Ectodermal cell (in vitro differentiated cells): ENCODE measurements at regions not wholly inside any gene's neighbourhood (a gene's known extent, or its start where the extent isn't known, plus 50 kb on each side); places are given as distances from the start of the nearest gene placed in this dataset.

Source experiments
- H3K27ac ChIP-seq: 2 replicates; pipeline ENCODE4 v1.7.0; 2013; ENCODE audit warnings: mild to moderate bottlenecking, low read depth, low read length; ENCODE audit not compliant: insufficient read depth, poor library complexity, severe bottlenecking
- H3K27me3 ChIP-seq: 2 replicates; pipeline ENCODE4 v1.7.0; 2013; ENCODE audit warnings: mild to moderate bottlenecking, low read length; ENCODE audit not compliant: insufficient read depth, control insufficient read depth, poor library complexity, severe bottlenecking
- H3K36me3 ChIP-seq: one replicate; pipeline ENCODE4 v1.7.0; 2013; ENCODE audit warnings: low read length; ENCODE audit not compliant: control insufficient read depth, insufficient read depth
- H3K4me1 ChIP-seq: one replicate; pipeline ENCODE4 v1.7.0; 2013; ENCODE audit warnings: low read length; ENCODE audit not compliant: control insufficient read depth, insufficient read depth
- H3K4me3 ChIP-seq: 2 replicates; pipeline ENCODE4 v1.7.0; 2013; ENCODE audit warnings: low read depth, low read length, control low read depth; ENCODE audit not compliant: insufficient read depth
- H3K9me3 ChIP-seq: 2 replicates; pipeline ENCODE4 v1.7.0; 2013; ENCODE audit warnings: mild to moderate bottlenecking, low read length, moderate library complexity; ENCODE audit not compliant: control insufficient read depth
- WGBS, 2 experiments: methylation state at CpG; one replicate each; pipeline ENCODE4 v1.1.7; 2013; ENCODE audit warnings: missing lambda C conversion rate in 2 of 2; 5-methylcytosine and 5-hydroxymethylcytosine counted together

GRCh38 chr1:177775924-177776323 lies 193.9 kb downstream of the SEC16B start:
- 84 to 91% methylated on average over 4 of the region's 4 CpGs for whole genome bisulfite sequencing, 2 experiments
- H3K36me3 ChIP-seq = no peaks in the 10 kb centered on the region
- H3K4me1 ChIP-seq = peaks cover 13% of the 10 kb centered on the region
- H3K27me3 ChIP-seq = no peaks in the 10 kb centered on the region
- no peaks in the 10 kb centered on the region for H3K9me3 ChIP-seq
- H3K27ac ChIP-seq = no peak overlapping the region
- H3K4me3 ChIP-seq = no peak overlapping the region

- H3K4me3 ChIP-seq = no peak overlapping the region
- no peaks in the 10 kb centered on the region for H3K36me3 ChIP-seq
- H3K4me1 ChIP-seq = no peaks in the 10 kb centered on the region
- no peak overlapping the region for H3K27ac ChIP-seq
- WGBS, 2 experiments = 93 to 97% methylated on average over 3 of the region's 3 CpGs
- H3K9me3 ChIP-seq = no peaks in the 10 kb centered on the region
- H3K27me3 ChIP-seq = no peaks in the 10 kb centered on the region
Observed at GRCh38 chr1:177772386-177772960, 197.4 kb downstream of the SEC16B start.

- Histone ChIP-seq H3K4me1 (no peaks in the 10 kb centered on the region), H3K27ac (no peak overlapping the region), H3K4me3 (no peak overlapping the region), H3K36me3 (no peaks in the 10 kb centered on the region), H3K9me3 (no peaks in the 10 kb centered on the region), H3K27me3 (no peaks in the 10 kb centered on the region)
- 87% methylated on average over 2 of the region's 2 CpGs; no CpG with 5 or more reads in 1 of the 2 experiments for WGBS, 2 experiments
Observed at GRCh38 chr1:177771688-177772087, 198.2 kb downstream of the SEC16B start.

GRCh38 chr1:177770096-177770495 lies 199.8 kb downstream of the SEC16B start:
- H3K36me3 ChIP-seq = no peaks in the 10 kb centered on the region
- no peaks in the 10 kb centered on the region for H3K4me1 ChIP-seq
- no peak overlapping the region for H3K4me3 ChIP-seq
- no peaks in the 10 kb centered on the region for H3K27me3 ChIP-seq
- H3K27ac ChIP-seq = no peak overlapping the region
- H3K9me3 ChIP-seq = no peaks in the 10 kb centered on the region

- Histone ChIP-seq H3K27me3 (no peaks in the 10 kb centered on the region), H3K4me1 (peaks cover 14% of the 10 kb centered on the region), H3K27ac (no peak overlapping the region), H3K36me3 (no peaks in the 10 kb centered on the region), H3K9me3 (no peaks in the 10 kb centered on the region), H3K4me3 (no peak overlapping the region)
- WGBS, 2 experiments = 59% methylated on average over 7 of the region's 7 CpGs
Observed at GRCh38 chr1:177755851-177756560, 213.9 kb downstream of the SEC16B start.

GRCh38 chr1:177754603-177755002 lies 215.3 kb downstream of the SEC16B start:
- Histone ChIP-seq H3K27me3 (no peaks in the 10 kb centered on the region), H3K36me3 (no peaks in the 10 kb centered on the region), H3K27ac (no peak overlapping the region), H3K4me3 (no peak overlapping the region), H3K4me1 (peaks cover 14% of the 10 kb centered on the region), H3K9me3 (no peaks in the 10 kb centered on the region)
- WGBS, 2 experiments = 39 to 46% methylated on average over 2 of the region's 2 CpGs

- Histone ChIP-seq H3K9me3 (no peaks in the 10 kb centered on the region), H3K27ac (no peak overlapping the region), H3K4me3 (no peak overlapping the region), H3K36me3 (no peaks in the 10 kb centered on the region), H3K27me3 (no peaks in the 10 kb centered on the region), H3K4me1 (peaks cover 14% of the 10 kb centered on the region)
- WGBS, 2 experiments = 94% methylated on average over 4 to 5 of the region's 5 CpGs
Observed at GRCh38 chr1:177753655-177754054, 216.2 kb downstream of the SEC16B start.

GRCh38 chr1:177748080-177748801 lies 221.6 kb downstream of the SEC16B start:
- H3K27ac ChIP-seq = no peak overlapping the region
- H3K4me3 ChIP-seq = no peak overlapping the region
- 91 to 97% methylated on average over 4 of the region's 4 CpGs for WGBS, 2 experiments
- no peaks in the 10 kb centered on the region for H3K4me1 ChIP-seq
- H3K36me3 ChIP-seq = no peaks in the 10 kb centered on the region
- no peaks in the 10 kb centered on the region for H3K9me3 ChIP-seq
- H3K27me3 ChIP-seq = no peaks in the 10 kb centered on the region

- H3K9me3 ChIP-seq = no peaks in the 10 kb centered on the region
- H3K27ac ChIP-seq = no peak overlapping the region
- H3K4me3 ChIP-seq = no peak overlapping the region
- H3K27me3 ChIP-seq = no peaks in the 10 kb centered on the region
- no peaks in the 10 kb centered on the region for H3K36me3 ChIP-seq
- WGBS, 2 experiments = 94 to 97% methylated on average over 3 of the region's 3 CpGs
- peaks cover 7% of the 10 kb centered on the region for H3K4me1 ChIP-seq
Observed at GRCh38 chr1:177746155-177746554, 223.7 kb downstream of the SEC16B start.

- Histone ChIP-seq H3K27me3 (no peaks in the 10 kb centered on the region), H3K27ac (no peak overlapping the region), H3K9me3 (no peaks in the 10 kb centered on the region), H3K36me3 (no peaks in the 10 kb centered on the region), H3K4me1 (peaks cover 9% of the 10 kb centered on the region), H3K4me3 (no peak overlapping the region)
- 71 to 72% methylated on average over 1 of the region's 1 CpG for WGBS, 2 experiments
Observed at GRCh38 chr1:177744906-177745305, 225.0 kb downstream of the SEC16B start.
